ENCODE measurements at regions not wholly inside any gene's neighbourhood (a gene's known extent, or its start where the extent isn't known, plus 50 kb on each side); places are given as distances from the start of the nearest gene placed in this dataset.

- no peak for TF ChIP-seq CTCF (IDR thresholded peaks at IDR 0.05)
- no peak for TF ChIP-seq POLR2A (IDR thresholded peaks at IDR 0.05)
- TF ChIP-seq EP300 (IDR thresholded peaks at IDR 0.05), result no peak
Measured at GRCh38 chr12:71230542-71230941, 72.7 kb upstream of the TSPAN8 start.
